ENCODE measurements at regions not wholly inside any gene's neighbourhood (a gene's known extent, or its start where the extent isn't known, plus 50 kb on each side); places are given as distances from the start of the nearest gene placed in this dataset.

DNA sequence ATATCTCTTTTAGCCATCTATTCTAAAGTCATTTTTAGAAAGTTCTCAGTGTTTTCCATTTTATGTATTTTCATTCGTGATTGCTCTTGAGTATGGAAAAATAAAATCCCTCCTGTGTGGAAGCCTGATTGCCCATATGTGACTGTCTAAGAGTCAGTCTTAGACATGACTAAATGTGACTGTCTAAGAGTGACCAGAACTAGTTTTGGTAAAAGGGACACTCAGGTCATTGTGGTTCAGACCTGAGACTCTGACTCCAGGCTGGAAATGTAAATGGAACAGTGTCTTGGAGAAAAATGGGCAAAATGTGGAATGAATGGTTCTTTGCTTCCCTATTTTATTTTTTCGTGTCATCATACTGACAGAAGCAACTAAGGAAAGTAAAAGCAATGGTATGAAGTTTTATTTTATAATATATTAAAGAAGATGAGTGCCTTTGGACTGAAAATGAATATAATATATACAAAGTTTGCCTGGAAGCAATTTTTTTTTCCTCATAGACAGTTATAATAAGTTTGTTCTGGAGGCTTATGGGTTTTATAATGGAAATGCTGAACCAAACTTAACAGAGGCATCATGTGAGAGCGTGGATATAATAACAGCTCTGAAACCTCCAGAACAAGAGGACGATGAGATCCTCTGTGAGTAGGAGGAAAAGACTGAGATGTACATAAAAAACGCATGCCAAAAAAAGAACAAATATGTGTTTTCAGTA is 264.4 kb downstream of the ZPLD1 start:
- ATAC-seq, result no peak
- in situ Hi-C loops (cut with HindIII; ENCODE audit: low pct_unique_long_range_greater_than_20kb, low sequenced_read_pairs) (no loop called here), intact Hi-C loops (cut with micrococcal nuclease; ENCODE audit: unreplicated experiment) (no loop called here)
- peaks cover 4% of the 10 kb centered on the region; the same call in 1 of the 2 replicates for H3K9me3 ChIP-seq (ENCODE audit: control insufficient read depth, insufficient read depth, low read depth, low read length)
- H3K27me3 ChIP-seq (ENCODE audit: control insufficient read depth, insufficient read depth, low read length), result no peaks in the 10 kb centered on the region
- no peak overlapping the region for H3K27ac ChIP-seq (ENCODE audit: low read length)
- H3K4me3 ChIP-seq (ENCODE audit: low read depth in 2 of 2, low read length in 2 of 2), result no peak overlapping the region
- CTCF ChIA-PET, result no interaction called here
- H3K4me1 ChIP-seq (ENCODE audit: control insufficient read depth, insufficient read depth, low read length), result no peaks in the 10 kb centered on the region
- POLR2A ChIA-PET, result no interaction called here
- no peaks in the 10 kb centered on the region for H3K36me3 ChIP-seq (ENCODE audit: control insufficient read depth, insufficient read depth, low read length)
- BruUV-seq (replicated peaks), result no TSS peak
- TF ChIP-seq SIN3A (IDR thresholded peaks at IDR 0.05; ENCODE audit: borderline replicate concordance, insufficient read depth, low read depth, low read length), result no peak
- TF ChIP-seq CTCF (IDR thresholded peaks at IDR 0.05), result no peak
- no peak for TF ChIP-seq POLR2AphosphoS5 (IDR thresholded peaks at IDR 0.05; ENCODE audit: low read depth, low read length)
- TF ChIP-seq, protein P1, sequence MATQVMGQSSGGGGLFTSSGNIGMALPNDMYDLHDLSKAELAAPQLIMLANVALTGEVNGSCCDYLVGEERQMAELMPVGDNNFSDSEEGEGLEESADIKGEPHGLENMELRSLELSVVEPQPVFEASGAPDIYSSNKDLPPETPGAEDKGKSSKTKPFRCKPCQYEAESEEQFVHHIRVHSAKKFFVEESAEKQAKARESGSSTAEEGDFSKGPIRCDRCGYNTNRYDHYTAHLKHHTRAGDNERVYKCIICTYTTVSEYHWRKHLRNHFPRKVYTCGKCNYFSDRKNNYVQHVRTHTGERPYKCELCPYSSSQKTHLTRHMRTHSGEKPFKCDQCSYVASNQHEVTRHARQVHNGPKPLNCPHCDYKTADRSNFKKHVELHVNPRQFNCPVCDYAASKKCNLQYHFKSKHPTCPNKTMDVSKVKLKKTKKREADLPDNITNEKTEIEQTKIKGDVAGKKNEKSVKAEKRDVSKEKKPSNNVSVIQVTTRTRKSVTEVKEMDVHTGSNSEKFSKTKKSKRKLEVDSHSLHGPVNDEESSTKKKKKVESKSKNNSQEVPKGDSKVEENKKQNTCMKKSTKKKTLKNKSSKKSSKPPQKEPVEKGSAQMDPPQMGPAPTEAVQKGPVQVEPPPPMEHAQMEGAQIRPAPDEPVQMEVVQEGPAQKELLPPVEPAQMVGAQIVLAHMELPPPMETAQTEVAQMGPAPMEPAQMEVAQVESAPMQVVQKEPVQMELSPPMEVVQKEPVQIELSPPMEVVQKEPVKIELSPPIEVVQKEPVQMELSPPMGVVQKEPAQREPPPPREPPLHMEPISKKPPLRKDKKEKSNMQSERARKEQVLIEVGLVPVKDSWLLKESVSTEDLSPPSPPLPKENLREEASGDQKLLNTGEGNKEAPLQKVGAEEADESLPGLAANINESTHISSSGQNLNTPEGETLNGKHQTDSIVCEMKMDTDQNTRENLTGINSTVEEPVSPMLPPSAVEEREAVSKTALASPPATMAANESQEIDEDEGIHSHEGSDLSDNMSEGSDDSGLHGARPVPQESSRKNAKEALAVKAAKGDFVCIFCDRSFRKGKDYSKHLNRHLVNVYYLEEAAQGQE (IDR thresholded peaks at IDR 0.05; ENCODE audit: insufficient read depth in 1 of 2, low read depth in 2 of 2, low read length in 1 of 2), result no peak
- TF ChIP-seq TCF7L2 (IDR thresholded peaks at IDR 0.05; ENCODE audit: low read depth, low read length), result no peak
- no peak for DNase-seq (ENCODE audit: low read depth, low spot score)

DNA sequence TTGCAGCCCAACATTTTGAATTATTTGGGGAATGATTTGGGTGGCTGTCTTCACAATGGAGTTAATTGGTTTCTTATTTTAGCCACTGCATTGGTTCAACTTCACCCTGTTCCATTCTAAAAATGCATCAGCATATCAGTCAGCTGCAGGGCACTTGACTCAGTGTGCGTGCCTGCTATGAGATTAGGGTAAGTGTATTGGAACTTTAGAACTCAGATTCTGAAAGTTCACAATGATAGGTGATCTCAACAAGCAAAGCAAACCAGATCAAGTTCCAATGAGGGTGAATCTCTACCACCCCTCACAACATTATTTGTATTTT is 265.0 kb downstream of the ZPLD1 start:
- H3K4me3 ChIP-seq (ENCODE audit: low read depth in 2 of 2, low read length in 2 of 2), result no peak overlapping the region
- no peak for DNase-seq (ENCODE audit: low read depth, low spot score)
- no peak for TF ChIP-seq SIN3A (IDR thresholded peaks at IDR 0.05; ENCODE audit: borderline replicate concordance, insufficient read depth, low read depth, low read length)
- H3K27ac ChIP-seq (ENCODE audit: low read length), result no peak overlapping the region
- ATAC-seq, result no peak
- H3K9me3 ChIP-seq (ENCODE audit: control insufficient read depth, insufficient read depth, low read depth, low read length), result peaks cover 4% of the 10 kb centered on the region; the same call in 1 of the 2 replicates
- H3K36me3 ChIP-seq (ENCODE audit: control insufficient read depth, insufficient read depth, low read length), result no peaks in the 10 kb centered on the region
- BruUV-seq (replicated peaks), result no TSS peak
- intact Hi-C loops (cut with micrococcal nuclease; ENCODE audit: unreplicated experiment) (no loop called here), in situ Hi-C loops (cut with HindIII; ENCODE audit: low pct_unique_long_range_greater_than_20kb, low sequenced_read_pairs) (no loop called here)
- no peaks in the 10 kb centered on the region for H3K4me1 ChIP-seq (ENCODE audit: control insufficient read depth, insufficient read depth, low read length)
- POLR2A ChIA-PET, result no interaction called here
- H3K27me3 ChIP-seq (ENCODE audit: control insufficient read depth, insufficient read depth, low read length), result no peaks in the 10 kb centered on the region
- CTCF ChIA-PET, result no interaction called here

- intact Hi-C loops (cut with micrococcal nuclease; ENCODE audit: unreplicated experiment) (no loop called here), in situ Hi-C loops (cut with HindIII; ENCODE audit: low pct_unique_long_range_greater_than_20kb, low sequenced_read_pairs) (no loop called here)
- POLR2A ChIA-PET, result no interaction called here
- Histone ChIP-seq H3K27ac (ENCODE audit: low read length) (no peak overlapping the region), H3K27me3 (ENCODE audit: control insufficient read depth, insufficient read depth, low read length) (no peaks in the 10 kb centered on the region), H3K4me3 (ENCODE audit: low read depth in 2 of 2, low read length in 2 of 2) (no peak overlapping the region), H3K4me1 (ENCODE audit: control insufficient read depth, insufficient read depth, low read length) (no peaks in the 10 kb centered on the region), H3K9me3 (ENCODE audit: control insufficient read depth, insufficient read depth, low read depth, low read length) (no peaks in the 10 kb centered on the region), H3K36me3 (ENCODE audit: control insufficient read depth, insufficient read depth, low read length) (no peaks in the 10 kb centered on the region)
- ATAC-seq (no peak), DNase-seq (ENCODE audit: low read depth, low spot score) (no peak)
- TF ChIP-seq SIN3A (IDR thresholded peaks at IDR 0.05; ENCODE audit: borderline replicate concordance, insufficient read depth, low read depth, low read length), result no peak
- no peak for TF ChIP-seq POLR2AphosphoS5 (IDR thresholded peaks at IDR 0.05; ENCODE audit: low read depth, low read length)
- TF ChIP-seq, protein P1 (IDR thresholded peaks at IDR 0.05; ENCODE audit: insufficient read depth in 1 of 2, low read depth in 2 of 2, low read length in 1 of 2), result no peak
- TF ChIP-seq CTCF (IDR thresholded peaks at IDR 0.05), result no peak
- no peak for TF ChIP-seq TCF7L2 (IDR thresholded peaks at IDR 0.05; ENCODE audit: low read depth, low read length)
- CTCF ChIA-PET, result no interaction called here
- no TSS peak for BruUV-seq (replicated peaks)
These were observed 278.1 kb downstream of the ZPLD1 start for GRCh38 chr3:102712896-102713295.
